ENCODE measurements at regions not wholly inside any gene's neighbourhood (a gene's known extent, or its start where the extent isn't known, plus 50 kb on each side); places are given as distances from the start of the nearest gene placed in this dataset.

- H3K36me3 ChIP-seq, result no peaks in the 10 kb centered on the region
- intact Hi-C loops (cut with DNase I; ENCODE audit: low total_unique reads), result no loop called here
- H3K27me3 ChIP-seq, result no peaks in the 10 kb centered on the region
- H3K27ac ChIP-seq, result no peak overlapping the region
- no peak for DNase-seq (ENCODE audit: low spot score in 2 of 2)
- no peak overlapping the region for H3K4me3 ChIP-seq
- no peak for TF ChIP-seq CTCF (IDR thresholded peaks at IDR 0.05)
- TF ChIP-seq POLR2AphosphoS5 (IDR thresholded peaks at IDR 0.05), result no peak
- TF ChIP-seq POLR2A (IDR thresholded peaks at IDR 0.05), result no peak
- no peaks in the 10 kb centered on the region for H3K9me3 ChIP-seq
- no peaks in the 10 kb centered on the region for H3K4me1 ChIP-seq
These were observed 187.6 kb upstream of the HNMT start for GRCh38 chr2:137776697-137777096.

GRCh38 chr2:137797641-137798040 lies 166.6 kb upstream of the HNMT start:
- no peaks in the 10 kb centered on the region for H3K4me1 ChIP-seq
- no peaks in the 10 kb centered on the region for H3K9me3 ChIP-seq
- H3K36me3 ChIP-seq, result no peaks in the 10 kb centered on the region
- TF ChIP-seq CTCF (IDR thresholded peaks at IDR 0.05) (no peak), POLR2A (IDR thresholded peaks at IDR 0.05) (no peak), POLR2AphosphoS5 (IDR thresholded peaks at IDR 0.05) (no peak)
- no peak overlapping the region for H3K4me3 ChIP-seq
- intact Hi-C loops (cut with DNase I; ENCODE audit: low total_unique reads), result no loop called here
- H3K27me3 ChIP-seq, result no peaks in the 10 kb centered on the region
- no peak for DNase-seq (ENCODE audit: low spot score in 2 of 2)
- no peak overlapping the region for H3K27ac ChIP-seq

GRCh38 chr2:137799600-137799999 lies 164.7 kb upstream of the HNMT start:
- Histone ChIP-seq H3K36me3 (no peaks in the 10 kb centered on the region), H3K9me3 (no peaks in the 10 kb centered on the region), H3K27ac (no peak overlapping the region), H3K27me3 (no peaks in the 10 kb centered on the region), H3K4me3 (no peak overlapping the region), H3K4me1 (no peaks in the 10 kb centered on the region)
- no peak for DNase-seq (ENCODE audit: low spot score in 2 of 2)
- TF ChIP-seq POLR2AphosphoS5 (IDR thresholded peaks at IDR 0.05) (no peak), CTCF (IDR thresholded peaks at IDR 0.05) (no peak), POLR2A (IDR thresholded peaks at IDR 0.05) (no peak)
- intact Hi-C loops (cut with DNase I; ENCODE audit: low total_unique reads), result no loop called here

- no peak for DNase-seq (ENCODE audit: low spot score in 2 of 2)
- TF ChIP-seq POLR2AphosphoS5 (IDR thresholded peaks at IDR 0.05) (no peak), POLR2A (IDR thresholded peaks at IDR 0.05) (no peak), CTCF (IDR thresholded peaks at IDR 0.05) (no peak)
- Histone ChIP-seq H3K27ac (no peak overlapping the region), H3K4me1 (no peaks in the 10 kb centered on the region), H3K27me3 (no peaks in the 10 kb centered on the region), H3K9me3 (no peaks in the 10 kb centered on the region), H3K4me3 (no peak overlapping the region), H3K36me3 (no peaks in the 10 kb centered on the region)
- intact Hi-C loops (cut with DNase I; ENCODE audit: low total_unique reads), result no loop called here
These were observed 163.9 kb upstream of the HNMT start for GRCh38 chr2:137800386-137800785.

- no peak for DNase-seq (ENCODE audit: low spot score in 2 of 2)
- Histone ChIP-seq H3K4me3 (no peak overlapping the region), H3K27me3 (no peaks in the 10 kb centered on the region), H3K4me1 (no peaks in the 10 kb centered on the region), H3K27ac (peak overlapping the region in 1 of 2 donors; percentile 3), H3K36me3 (no peaks in the 10 kb centered on the region), H3K9me3 (no peaks in the 10 kb centered on the region)
- intact Hi-C loops (cut with DNase I; ENCODE audit: low total_unique reads), result no loop called here
- TF ChIP-seq CTCF (IDR thresholded peaks at IDR 0.05), result no peak
- TF ChIP-seq POLR2A (IDR thresholded peaks at IDR 0.05), result no peak
- TF ChIP-seq POLR2AphosphoS5 (IDR thresholded peaks at IDR 0.05), result no peak
These were observed 163.0 kb upstream of the HNMT start for GRCh38 chr2:137801228-137801627.

All from breast epithelium (tissue), 4 donors.